ENCODE measurements at regions not wholly inside any gene's neighbourhood (a gene's known extent, or its start where the extent isn't known, plus 50 kb on each side); places are given as distances from the start of the nearest gene placed in this dataset.

- Histone ChIP-seq H3K9me1 (replicated peaks; ENCODE audit: control insufficient read depth, extremely low read depth, insufficient read depth, low read length) (no peaks in the 10 kb centered on the region), H3K4me1 (ENCODE audit: control insufficient read depth, extremely low read depth, insufficient read depth, low read length) (no peaks in the 10 kb centered on the region), H3K27ac (ENCODE audit: insufficient read depth, low read depth, low read length) (no peak overlapping the region), H4K20me1 (replicated peaks; ENCODE audit: control insufficient read depth, extremely low read depth, insufficient read depth, low read length) (no peaks in the 10 kb centered on the region), H3K9me3 (replicated peaks; ENCODE audit: control insufficient read depth, insufficient read depth, low read length) (no peaks in the 10 kb centered on the region), H3K27me3 (ENCODE audit: control insufficient read depth in 2 of 2, insufficient read depth in 2 of 2, low read length in 2 of 2) (no peaks in the 10 kb centered on the region), H3K79me2 (ENCODE audit: control insufficient read depth, insufficient read depth, low read length) (no peaks in the 10 kb centered on the region), H2AFZ (ENCODE audit: low read depth, low read length) (no peak overlapping the region), H3K4me2 (ENCODE audit: insufficient read depth, low read length) (no peak overlapping the region), H3K4me3 (replicated peaks in 1 of 3; ENCODE audit: insufficient read depth in 1 of 3, low read depth in 1 of 3, low read length in 3 of 3) (no peak overlapping the region), H3K9ac (replicated peaks; ENCODE audit: extremely low read depth, insufficient read depth, low read length) (no peak overlapping the region), H3K36me3 (ENCODE audit: control insufficient read depth in 2 of 2, extremely low read depth in 1 of 2, insufficient read depth in 2 of 2, low read length in 2 of 2) (no peaks in the 10 kb centered on the region)
- TF ChIP-seq, protein P1, sequence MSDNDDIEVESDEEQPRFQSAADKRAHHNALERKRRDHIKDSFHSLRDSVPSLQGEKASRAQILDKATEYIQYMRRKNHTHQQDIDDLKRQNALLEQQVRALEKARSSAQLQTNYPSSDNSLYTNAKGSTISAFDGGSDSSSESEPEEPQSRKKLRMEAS (IDR thresholded peaks at IDR 0.05; ENCODE audit: insufficient read depth, insufficient read length): no peak
- TF ChIP-seq JUN (IDR thresholded peaks at IDR 0.05; ENCODE audit: borderline replicate concordance, insufficient read depth, insufficient read length, low read depth): no peak
- TF ChIP-seq EZH2 (IDR thresholded peaks at IDR 0.05; ENCODE audit: borderline replicate concordance, low read depth, low read length, severe bottlenecking): no peak
- no peak for TF ChIP-seq FOS (IDR thresholded peaks at IDR 0.05; ENCODE audit: borderline replicate concordance, insufficient read depth, low read length)
- TF ChIP-seq POLR2A (IDR thresholded peaks at IDR 0.05; ENCODE audit: low read depth, low read length): no peak
- no peak for TF ChIP-seq POLR2AphosphoS5 (IDR thresholded peaks at IDR 0.05; ENCODE audit: insufficient read depth, low read depth, low read length)
- no peak for TF ChIP-seq GATA2 (IDR thresholded peaks at IDR 0.05; ENCODE audit: insufficient read depth, insufficient read length, low read depth, low read length)
- TF ChIP-seq CTCF (IDR thresholded peaks at IDR 0.05; ENCODE audit: extremely low read depth in 1 of 2, insufficient read depth in 1 of 2, low read depth in 1 of 2, low read length in 2 of 2): no peak
- no peak for TF ChIP-seq MYC (IDR thresholded peaks at IDR 0.05; ENCODE audit: low read depth, low read length)
- dilution Hi-C loops (cut with MboI; ENCODE audit: extremely low pct_ligation_motif_present, low sequenced_read_pairs) (no loop called here), intact Hi-C loops (cut with micrococcal nuclease) (no loop called here)
- POLR2A ChIA-PET: no interaction called here
- CTCF ChIA-PET: no interaction called here
- DNase-seq (ENCODE audit: low read depth, low spot score) (no peak), FAIRE-seq (no peak)
- BruUV-seq (replicated peaks): no TSS peak
These were observed 817.8 kb upstream of the KIF2B start for GRCh38 chr17:53004902-53005301.
